ELR (cell line): ENCODE measurements at regions not wholly inside any gene's neighbourhood (a gene's known extent, or its start where the extent isn't known, plus 50 kb on each side); places are given as distances from the start of the nearest gene placed in this dataset.

Source experiments
- DNase-seq: peaks from one replicate; pipeline ENCODE4 v3.0.0-alpha.2; 2015; ENCODE audit warnings: low read depth

- DNase-seq = no peak
Observed at GRCh38 chr10:121183236-121183635, 332.1 kb downstream of the WDR11 start.

DNA sequence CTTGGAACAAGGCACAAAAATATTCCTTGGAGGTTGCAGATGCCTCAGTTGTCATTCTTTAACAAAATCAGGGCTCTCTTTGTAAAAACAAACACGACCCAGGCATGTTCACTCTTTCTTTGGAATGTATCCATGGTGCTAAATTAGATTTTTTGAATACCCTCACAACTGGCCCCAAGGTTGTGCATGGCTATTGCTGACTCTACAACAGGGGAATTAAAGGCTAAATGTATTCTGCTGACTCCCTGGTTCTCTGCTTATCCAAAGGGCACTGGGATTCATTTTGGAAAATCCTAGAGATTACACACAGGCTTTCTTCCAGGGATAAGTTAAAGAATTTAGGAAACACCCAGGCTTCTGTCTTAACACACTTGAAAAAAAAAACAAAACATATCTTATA lies 332.5 kb downstream of the WDR11 start:
- no peak for DNase-seq

GRCh38 chr10:121185816-121186455 lies 334.8 kb downstream of the WDR11 start:
- no peak for DNase-seq

DNA sequence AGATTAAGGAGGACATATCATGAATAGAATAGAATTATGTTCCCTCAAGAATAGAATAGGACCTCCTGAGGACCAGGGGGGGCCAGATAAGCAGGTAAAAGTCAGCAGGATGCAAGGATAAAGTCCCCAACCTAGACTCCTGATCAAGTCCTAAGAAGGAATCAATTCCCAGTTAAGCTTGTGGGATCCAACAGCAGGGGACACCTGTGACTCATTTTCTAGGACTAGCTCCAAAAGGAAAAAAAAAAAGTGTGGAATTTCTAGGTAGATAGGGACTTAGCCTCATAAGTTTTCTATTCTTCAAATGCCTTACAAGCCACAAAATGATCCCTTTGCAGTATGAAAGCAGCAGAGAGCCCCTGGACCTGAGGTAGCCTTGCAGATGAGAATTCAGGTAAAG lies 336.2 kb downstream of the WDR11 start:
- DNase-seq = no peak

GRCh38 chr10:121188005-121188404 lies 336.8 kb downstream of the WDR11 start:
- no peak for DNase-seq

GRCh38 chr10:121189066-121189465 lies 337.9 kb downstream of the WDR11 start:
- no peak for DNase-seq

GRCh38 chr10:121194696-121195523 lies 343.7 kb downstream of the WDR11 start:
- no peak for DNase-seq

DNA sequence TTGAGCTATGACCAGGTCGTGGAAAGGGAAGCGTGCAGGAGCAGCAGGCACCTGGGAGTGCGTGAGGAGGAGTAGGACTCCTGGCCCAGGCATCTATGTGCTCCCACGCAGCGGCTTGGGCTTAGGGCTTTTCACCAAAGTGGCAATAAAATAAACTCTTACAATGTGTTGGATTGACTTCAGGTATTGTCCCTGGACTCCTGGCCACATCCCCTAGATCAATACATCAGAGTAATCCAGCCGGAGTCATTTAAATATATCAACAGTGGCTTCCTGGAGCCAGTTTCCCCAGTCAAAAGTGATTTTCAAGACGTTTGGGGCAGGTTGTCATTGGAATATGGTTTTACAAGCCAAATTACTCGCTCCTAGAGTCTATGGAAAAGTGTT lies 344.4 kb downstream of the WDR11 start:
- no peak for DNase-seq

GRCh38 chr10:121199081-121199480 lies 347.9 kb downstream of the WDR11 start:
- DNase-seq = no peak

DNA sequence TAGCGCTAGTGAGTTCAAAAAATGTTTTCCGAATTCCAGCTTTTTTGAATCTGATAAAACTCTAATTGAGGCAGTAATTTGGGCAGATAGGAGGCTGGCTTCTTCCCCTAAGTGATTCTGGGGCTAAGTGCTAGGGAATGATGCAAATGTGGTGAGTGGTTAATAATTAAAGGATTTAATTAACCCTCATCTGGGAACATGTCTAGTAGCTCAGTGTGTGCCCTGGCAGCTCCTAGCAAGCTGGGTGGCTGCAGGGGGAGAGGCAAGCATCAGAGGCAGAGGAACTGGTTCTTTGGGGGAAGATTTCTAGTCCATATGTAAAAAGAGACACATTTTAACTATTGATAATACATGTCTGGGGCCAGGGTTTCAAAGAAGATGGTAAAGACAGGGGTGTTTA lies 354.5 kb downstream of the WDR11 start:
- no peak for DNase-seq

- DNase-seq = no peak
Observed at GRCh38 chr10:121211446-121211845, 360.3 kb downstream of the WDR11 start.

DNA sequence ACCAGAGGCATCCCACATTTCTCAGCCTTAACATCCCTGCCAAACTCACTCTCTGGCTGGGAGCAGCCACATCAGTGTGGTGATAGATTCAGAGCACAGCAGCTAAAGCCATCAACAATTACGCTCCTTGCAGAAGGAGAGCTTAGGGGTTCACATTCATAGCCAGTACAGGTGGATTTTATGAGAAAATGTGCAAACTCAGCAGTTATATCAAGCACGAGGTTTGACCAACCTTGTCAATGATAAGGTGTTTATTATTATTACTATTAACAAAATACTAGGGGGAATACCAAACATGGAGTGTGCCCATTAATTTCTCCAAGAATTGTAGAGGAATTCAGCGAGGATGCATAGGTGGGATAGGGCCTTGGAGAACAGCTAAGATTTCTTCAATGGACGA lies 362.3 kb downstream of the WDR11 start:
- DNase-seq = no peak

- no peak for DNase-seq
Observed at GRCh38 chr10:121216295-121216694, 365.1 kb downstream of the WDR11 start.

GRCh38 chr10:121216721-121217181 lies 365.6 kb downstream of the WDR11 start:
- no peak for DNase-seq

DNA sequence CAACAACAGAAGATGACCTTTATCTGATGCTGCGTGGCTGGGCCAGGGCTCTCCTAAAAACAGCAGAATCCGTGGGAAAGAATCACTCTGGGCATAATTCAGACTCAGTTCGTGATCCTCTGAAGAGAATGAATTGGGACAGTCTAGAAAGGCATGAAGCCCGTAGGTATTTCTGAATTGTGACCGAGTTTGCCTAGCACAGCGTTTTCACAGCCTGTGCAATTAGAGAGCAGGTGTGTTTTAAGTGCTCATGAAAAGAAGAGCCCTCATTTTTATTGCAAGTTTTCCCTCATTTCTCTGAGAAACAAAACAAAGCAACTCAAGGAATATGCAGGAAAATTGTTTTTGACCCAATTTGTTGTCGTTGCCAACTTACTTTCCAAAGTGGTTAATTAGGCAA lies 366.2 kb downstream of the WDR11 start:
- DNase-seq = no peak

DNA sequence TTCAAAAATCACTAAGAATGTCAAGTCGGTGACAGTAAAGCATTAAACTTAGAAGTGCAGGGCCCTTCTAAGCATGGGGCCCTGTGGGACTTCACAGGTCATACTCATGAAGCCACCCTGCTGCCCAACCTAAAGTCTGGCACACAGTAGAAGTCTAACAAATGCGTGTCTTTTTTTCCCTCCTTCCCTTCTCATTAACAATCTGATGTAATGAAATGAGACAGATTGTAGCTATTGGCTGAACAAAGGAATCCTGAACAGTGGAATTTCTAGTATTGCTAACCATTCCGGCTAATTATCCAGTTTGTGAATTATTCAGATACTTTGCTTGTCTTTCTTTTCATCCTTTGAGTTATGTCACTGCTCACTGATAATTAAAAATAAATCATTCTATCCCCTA lies 369.9 kb downstream of the WDR11 start:
- no peak for DNase-seq

- no peak for DNase-seq
Observed at GRCh38 chr10:121221991-121222390, 370.8 kb downstream of the WDR11 start.

DNA sequence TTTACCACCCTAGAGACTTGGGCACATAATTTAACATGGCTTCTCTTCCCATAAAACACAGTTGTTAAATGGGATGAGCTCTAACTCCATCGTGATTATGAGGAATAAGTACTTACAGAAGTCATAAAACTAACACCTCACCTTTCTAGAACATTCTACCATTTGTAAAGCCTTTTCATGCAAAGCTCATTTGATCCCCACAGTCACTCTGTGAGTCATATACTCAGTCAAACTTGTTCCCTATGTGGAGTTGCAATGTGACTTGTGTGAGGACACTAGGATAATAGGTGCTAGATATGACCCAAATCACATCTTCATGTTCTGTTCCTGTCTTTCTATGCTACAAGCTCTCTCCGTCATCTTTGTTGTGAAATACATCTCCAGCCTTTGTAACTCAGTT lies 371.7 kb downstream of the WDR11 start:
- DNase-seq = no peak

DNA sequence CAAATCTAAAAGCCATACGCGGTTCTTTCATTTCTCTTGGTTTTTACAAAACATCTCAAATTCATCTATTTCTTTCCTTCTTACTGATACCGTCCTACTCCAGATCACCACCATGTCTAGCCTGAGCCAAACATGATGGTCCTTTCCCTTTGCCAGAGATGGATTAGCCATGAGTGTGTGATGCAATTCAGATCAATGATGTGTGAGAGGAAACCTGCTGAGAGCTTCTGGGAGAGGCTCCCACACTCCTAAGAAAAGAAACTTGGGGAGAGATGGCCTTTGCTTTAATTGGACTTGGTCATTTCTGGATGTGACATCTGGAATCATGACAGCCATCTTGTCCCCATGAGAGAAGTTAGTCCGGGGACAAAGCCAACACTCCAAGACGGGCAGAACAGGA lies 367.2 kb downstream of the FGFR2 start:
- DNase-seq = no peak

GRCh38 chr10:121232494-121232893 lies 365.8 kb downstream of the FGFR2 start:
- no peak for DNase-seq

DNA sequence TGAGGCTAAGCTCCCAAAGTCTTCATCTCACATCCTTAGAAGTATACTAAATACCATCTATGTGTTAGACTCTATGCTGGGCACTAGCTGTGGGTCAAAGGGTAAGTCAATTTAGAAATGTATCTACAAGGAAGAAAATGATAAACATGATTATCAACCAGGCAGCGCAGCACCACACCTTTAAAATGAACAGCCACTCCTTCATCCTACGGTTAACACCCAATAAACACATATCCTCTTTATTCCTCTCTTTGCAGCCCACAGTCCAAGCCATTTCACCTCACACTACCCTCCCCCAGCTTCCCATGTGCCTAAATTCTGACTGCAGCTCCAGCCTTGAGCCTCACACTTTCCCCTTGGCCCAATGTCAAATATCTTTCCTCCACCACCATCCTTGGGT lies 362.6 kb downstream of the FGFR2 start:
- no peak for DNase-seq

DNA sequence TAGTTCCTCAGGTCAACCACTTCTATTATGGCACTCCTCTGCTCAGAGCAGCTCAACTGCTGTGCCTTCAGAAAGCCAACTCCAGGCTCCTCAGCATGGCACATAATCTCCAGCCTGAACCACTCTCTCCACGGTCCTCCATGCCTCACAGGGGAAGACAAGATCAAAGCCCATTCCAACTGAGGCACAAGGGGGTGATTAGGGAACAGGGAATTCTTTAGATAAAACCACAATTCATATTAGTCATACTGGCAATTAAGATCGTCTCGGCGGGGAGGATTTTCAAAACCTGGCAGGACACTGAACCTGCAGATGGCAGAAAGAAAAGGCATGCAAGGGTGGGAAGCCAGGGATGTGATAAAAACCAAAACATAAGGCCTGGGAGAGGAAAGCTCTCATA lies 361.6 kb downstream of the FGFR2 start:
- DNase-seq = no peak

DNA sequence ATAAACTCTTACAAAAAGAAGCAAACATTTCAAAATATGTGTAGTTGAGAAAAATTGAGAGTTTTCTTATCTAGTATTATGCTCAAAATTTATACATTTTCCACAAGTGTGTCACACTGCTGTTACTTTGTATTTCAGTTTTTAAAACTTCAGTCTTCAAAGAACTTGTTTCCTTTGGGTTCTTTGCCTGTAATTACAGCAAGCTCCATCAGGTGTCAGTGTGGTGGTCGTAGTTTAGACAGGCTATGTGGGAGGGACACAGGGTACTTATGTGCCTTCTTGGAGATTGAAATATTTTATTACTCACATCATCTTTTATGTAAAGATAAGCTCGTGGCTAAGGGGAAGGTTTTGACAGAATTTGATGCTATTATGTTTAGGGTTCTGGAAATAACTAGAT lies 360.5 kb downstream of the FGFR2 start:
- DNase-seq = no peak

- DNase-seq = no peak
Observed at GRCh38 chr10:121240011-121240410, 358.2 kb downstream of the FGFR2 start.
